Brain pericyte (primary cell): ENCODE measurements at regions not wholly inside any gene's neighbourhood (a gene's known extent, or its start where the extent isn't known, plus 50 kb on each side); places are given as distances from the start of the nearest gene placed in this dataset.
"Not testable (repeated sequence)": the region's sequence is repeated elsewhere in the genome, so short reads cannot be mapped to it uniquely, and the experiment has no call there.

Source experiments
- DNase-seq: peaks from one replicate; pipeline ENCODE4 v3.0.0-alpha.2; 2012; ENCODE audit warnings: low read depth, low spot score

GRCh38 chr12:59085690-59086089 lies 165.4 kb upstream of the LRIG3 start:
- DNase-seq = no peak

- DNase-seq = peak; percentile 97
Observed at GRCh38 chr12:59084511-59085375, 164.4 kb upstream of the LRIG3 start.

GRCh38 chr12:59082952-59083351 lies 162.6 kb upstream of the LRIG3 start:
- DNase-seq = no peak

GRCh38 chr12:59080101-59080500 lies 159.8 kb upstream of the LRIG3 start:
- no peak for DNase-seq

- DNase-seq = no peak
Observed at GRCh38 chr12:59079472-59079871, 159.2 kb upstream of the LRIG3 start.

- DNase-seq = no peak
Observed at GRCh38 chr12:59079002-59079401, 158.7 kb upstream of the LRIG3 start.

- DNase-seq = no peak
Observed at GRCh38 chr12:59077575-59078426, 157.5 kb upstream of the LRIG3 start.

GRCh38 chr12:59077153-59077552 lies 156.8 kb upstream of the LRIG3 start:
- no peak for DNase-seq

- DNase-seq = no peak
Observed at GRCh38 chr12:59076622-59077021, 156.3 kb upstream of the LRIG3 start.

- DNase-seq = no peak
Observed at GRCh38 chr12:59075968-59076490, 155.7 kb upstream of the LRIG3 start.

GRCh38 chr12:59075141-59075540 lies 154.8 kb upstream of the LRIG3 start:
- no peak for DNase-seq

GRCh38 chr12:59070322-59070933 lies 150.1 kb upstream of the LRIG3 start:
- no peak for DNase-seq

GRCh38 chr12:59069516-59069915 lies 149.2 kb upstream of the LRIG3 start:
- DNase-seq = no peak

- DNase-seq = no peak
Observed at GRCh38 chr12:59068436-59068835, 148.1 kb upstream of the LRIG3 start.

GRCh38 chr12:59067083-59067482 lies 146.8 kb upstream of the LRIG3 start:
- DNase-seq = no peak

GRCh38 chr12:59066445-59066844 lies 146.1 kb upstream of the LRIG3 start:
- no peak for DNase-seq

- DNase-seq = no peak
Observed at GRCh38 chr12:59059088-59059935, 139.0 kb upstream of the LRIG3 start.

GRCh38 chr12:59056966-59057365 lies 136.7 kb upstream of the LRIG3 start:
- no peak for DNase-seq

- no peak for DNase-seq
Observed at GRCh38 chr12:59055204-59055860, 135.0 kb upstream of the LRIG3 start.

GRCh38 chr12:59053266-59053899 lies 133.1 kb upstream of the LRIG3 start:
- not testable (repeated sequence) for DNase-seq
